ENCODE measurements at regions not wholly inside any gene's neighbourhood (a gene's known extent, or its start where the extent isn't known, plus 50 kb on each side); places are given as distances from the start of the nearest gene placed in this dataset.
"Not testable (repeated sequence)": the region's sequence is repeated elsewhere in the genome, so short reads cannot be mapped to it uniquely, and the experiment has no call there.

DNA sequence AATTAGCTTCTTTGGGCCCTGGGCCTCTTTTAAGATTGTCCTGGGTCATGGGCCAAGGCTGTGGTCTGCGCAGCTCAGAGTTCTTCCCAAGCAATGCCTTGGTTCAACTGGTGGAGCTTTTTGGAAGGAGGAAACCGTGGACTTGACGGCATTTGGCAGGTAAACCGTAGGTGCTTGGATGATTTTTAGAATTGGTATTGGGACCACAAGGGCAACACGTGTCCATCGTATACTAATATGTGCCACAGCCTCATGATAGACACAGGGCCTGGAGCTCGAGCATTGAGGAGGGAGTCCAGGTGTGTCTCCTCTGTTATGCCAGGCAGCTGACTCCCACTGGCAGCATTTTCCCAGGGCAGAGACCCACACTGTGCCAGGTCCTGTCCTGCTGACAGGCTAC, 120.9 kb upstream of the PITX1 start:
- H3K27ac ChIP-seq: no peak overlapping the region
- no peaks in the 10 kb centered on the region for H3K79me2 ChIP-seq (ENCODE audit: insufficient read depth, low read depth)
- no peak overlapping the region for H3K4me3 ChIP-seq (IDR thresholded peaks at IDR 0.05; ENCODE audit: insufficient read depth, low read depth, low read length)
- no peak overlapping the region for H3K4me2 ChIP-seq
- TF ChIP-seq, protein P1, sequence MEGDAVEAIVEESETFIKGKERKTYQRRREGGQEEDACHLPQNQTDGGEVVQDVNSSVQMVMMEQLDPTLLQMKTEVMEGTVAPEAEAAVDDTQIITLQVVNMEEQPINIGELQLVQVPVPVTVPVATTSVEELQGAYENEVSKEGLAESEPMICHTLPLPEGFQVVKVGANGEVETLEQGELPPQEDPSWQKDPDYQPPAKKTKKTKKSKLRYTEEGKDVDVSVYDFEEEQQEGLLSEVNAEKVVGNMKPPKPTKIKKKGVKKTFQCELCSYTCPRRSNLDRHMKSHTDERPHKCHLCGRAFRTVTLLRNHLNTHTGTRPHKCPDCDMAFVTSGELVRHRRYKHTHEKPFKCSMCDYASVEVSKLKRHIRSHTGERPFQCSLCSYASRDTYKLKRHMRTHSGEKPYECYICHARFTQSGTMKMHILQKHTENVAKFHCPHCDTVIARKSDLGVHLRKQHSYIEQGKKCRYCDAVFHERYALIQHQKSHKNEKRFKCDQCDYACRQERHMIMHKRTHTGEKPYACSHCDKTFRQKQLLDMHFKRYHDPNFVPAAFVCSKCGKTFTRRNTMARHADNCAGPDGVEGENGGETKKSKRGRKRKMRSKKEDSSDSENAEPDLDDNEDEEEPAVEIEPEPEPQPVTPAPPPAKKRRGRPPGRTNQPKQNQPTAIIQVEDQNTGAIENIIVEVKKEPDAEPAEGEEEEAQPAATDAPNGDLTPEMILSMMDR (conservative IDR thresholded peaks at IDR 0.05; ENCODE audit: low read depth, low read length): no peak
- no peak overlapping the region for H3K9ac ChIP-seq
- no peaks in the 10 kb centered on the region for H3K36me3 ChIP-seq (ENCODE audit: insufficient read depth)
- H2AFZ ChIP-seq (ENCODE audit: low read depth): no peak overlapping the region
- H4K20me1 ChIP-seq (ENCODE audit: insufficient read depth): no peaks in the 10 kb centered on the region
- no peaks in the 10 kb centered on the region for H3K4me1 ChIP-seq (ENCODE audit: low read depth, poor library complexity, severe bottlenecking)
- H3K27me3 ChIP-seq (ENCODE audit: insufficient read depth, low read depth): no peaks in the 10 kb centered on the region

GRCh38 chr5:135154197-135154596, 120.2 kb upstream of the PITX1 start:
- Histone ChIP-seq H4K20me1 (ENCODE audit: insufficient read depth) (no peaks in the 10 kb centered on the region), H3K4me2 (no peak overlapping the region), H3K4me1 (ENCODE audit: low read depth, poor library complexity, severe bottlenecking) (no peaks in the 10 kb centered on the region), H3K36me3 (ENCODE audit: insufficient read depth) (no peaks in the 10 kb centered on the region), H3K27ac (no peak overlapping the region), H2AFZ (ENCODE audit: low read depth) (no peak overlapping the region), H3K27me3 (ENCODE audit: insufficient read depth, low read depth) (no peaks in the 10 kb centered on the region), H3K79me2 (ENCODE audit: insufficient read depth, low read depth) (no peaks in the 10 kb centered on the region), H3K9ac (no peak overlapping the region), H3K4me3 (IDR thresholded peaks at IDR 0.05; ENCODE audit: insufficient read depth, low read depth, low read length) (no peak overlapping the region)
- TF ChIP-seq, protein P1 (conservative IDR thresholded peaks at IDR 0.05; ENCODE audit: low read depth, low read length): no peak

- H3K27ac ChIP-seq: no peak overlapping the region
- H3K4me2 ChIP-seq: no peak overlapping the region
- no peaks in the 10 kb centered on the region for H3K4me1 ChIP-seq (ENCODE audit: low read depth, poor library complexity, severe bottlenecking)
- no peak overlapping the region for H3K9ac ChIP-seq
- H3K27me3 ChIP-seq (ENCODE audit: insufficient read depth, low read depth): no peaks in the 10 kb centered on the region
- H3K79me2 ChIP-seq (ENCODE audit: insufficient read depth, low read depth): no peaks in the 10 kb centered on the region
- no peaks in the 10 kb centered on the region for H4K20me1 ChIP-seq (ENCODE audit: insufficient read depth)
- H3K36me3 ChIP-seq (ENCODE audit: insufficient read depth): no peaks in the 10 kb centered on the region
- no peak overlapping the region for H3K4me3 ChIP-seq (IDR thresholded peaks at IDR 0.05; ENCODE audit: insufficient read depth, low read depth, low read length)
- TF ChIP-seq, protein P1 (conservative IDR thresholded peaks at IDR 0.05; ENCODE audit: low read depth, low read length): no peak
- H2AFZ ChIP-seq (ENCODE audit: low read depth): no peak overlapping the region
Measured at GRCh38 chr5:135153661-135154060, 119.6 kb upstream of the PITX1 start.

GRCh38 chr5:135153259-135153658, 119.2 kb upstream of the PITX1 start:
- no peak overlapping the region for H3K9ac ChIP-seq
- TF ChIP-seq, protein P1 (conservative IDR thresholded peaks at IDR 0.05; ENCODE audit: low read depth, low read length): no peak
- no peak overlapping the region for H3K27ac ChIP-seq
- no peak overlapping the region for H3K4me2 ChIP-seq
- H3K79me2 ChIP-seq (ENCODE audit: insufficient read depth, low read depth): no peaks in the 10 kb centered on the region
- no peak overlapping the region for H2AFZ ChIP-seq (ENCODE audit: low read depth)
- no peaks in the 10 kb centered on the region for H3K4me1 ChIP-seq (ENCODE audit: low read depth, poor library complexity, severe bottlenecking)
- H3K4me3 ChIP-seq (IDR thresholded peaks at IDR 0.05; ENCODE audit: insufficient read depth, low read depth, low read length): no peak overlapping the region
- no peaks in the 10 kb centered on the region for H4K20me1 ChIP-seq (ENCODE audit: insufficient read depth)
- H3K27me3 ChIP-seq (ENCODE audit: insufficient read depth, low read depth): no peaks in the 10 kb centered on the region
- H3K36me3 ChIP-seq (ENCODE audit: insufficient read depth): no peaks in the 10 kb centered on the region

- not testable (repeated sequence) for H4K20me1 ChIP-seq (ENCODE audit: insufficient read depth); H2AFZ ChIP-seq (ENCODE audit: low read depth); H3K27me3 ChIP-seq (ENCODE audit: insufficient read depth, low read depth); H3K4me3 ChIP-seq (IDR thresholded peaks at IDR 0.05; ENCODE audit: insufficient read depth, low read depth, low read length); H3K27ac ChIP-seq; H3K9ac ChIP-seq; H3K4me1 ChIP-seq (ENCODE audit: low read depth, poor library complexity, severe bottlenecking); H3K4me2 ChIP-seq; H3K79me2 ChIP-seq (ENCODE audit: insufficient read depth, low read depth); H3K36me3 ChIP-seq (ENCODE audit: insufficient read depth)
Measured at GRCh38 chr5:135151660-135152059, 117.6 kb upstream of the PITX1 start.
